ENCODE measurements at regions not wholly inside any gene's neighbourhood (a gene's known extent, or its start where the extent isn't known, plus 50 kb on each side); places are given as distances from the start of the nearest gene placed in this dataset.

DNA sequence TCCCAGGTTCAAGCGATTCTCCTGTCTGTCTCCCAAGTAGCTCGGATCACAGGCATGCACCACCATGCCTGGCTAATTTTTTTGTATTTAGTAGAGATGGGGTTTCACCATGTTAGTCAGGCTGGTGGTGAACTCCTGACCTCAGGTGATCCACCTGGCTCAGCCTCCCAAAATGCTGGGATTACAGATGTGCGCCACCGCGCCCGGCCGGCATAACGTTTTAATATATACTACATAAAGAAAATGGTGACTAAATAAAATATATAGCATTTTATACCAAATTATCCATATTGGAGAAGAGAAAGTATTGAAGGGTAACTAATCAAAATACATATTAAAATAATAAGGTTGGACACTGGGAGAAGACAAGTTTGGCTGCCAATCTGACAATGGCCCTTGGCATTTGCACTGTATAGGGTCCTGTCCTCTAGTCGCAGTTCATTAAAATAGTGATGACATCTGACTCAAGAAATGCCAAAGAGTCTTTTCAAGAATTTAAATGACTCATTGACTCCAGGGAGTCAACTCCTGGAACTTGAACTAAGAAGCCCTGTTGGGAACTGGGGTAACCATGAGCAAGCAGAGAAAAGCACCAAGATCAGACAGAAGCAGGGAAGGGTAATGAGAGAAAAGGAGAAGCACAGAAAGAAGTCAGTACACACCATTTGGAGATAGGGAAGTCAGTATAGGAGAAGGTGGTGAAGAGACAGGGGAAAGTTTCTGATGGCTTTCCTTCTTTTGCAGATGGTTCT, 91.1 kb downstream of the CH25H start:
- 93 to 94% methylated on average over 9 of the region's 9 CpGs for WGBS, 2 donors
- Histone ChIP-seq H3K27me3 (no peaks in the 10 kb centered on the region), H3K9me3 (no peaks in the 10 kb centered on the region), H3K4me1 (no peaks in the 10 kb centered on the region), H3K4me3 (replicated peaks in 1 of 3) (no peak overlapping the region), H3K27ac (no peak overlapping the region), H3K36me3 (no peaks in the 10 kb centered on the region)
- intact Hi-C loops (cut with DNase I), result no loop called here
- no peak for TF ChIP-seq POLR2A (IDR thresholded peaks at IDR 0.05)
- TF ChIP-seq, protein P1, sequence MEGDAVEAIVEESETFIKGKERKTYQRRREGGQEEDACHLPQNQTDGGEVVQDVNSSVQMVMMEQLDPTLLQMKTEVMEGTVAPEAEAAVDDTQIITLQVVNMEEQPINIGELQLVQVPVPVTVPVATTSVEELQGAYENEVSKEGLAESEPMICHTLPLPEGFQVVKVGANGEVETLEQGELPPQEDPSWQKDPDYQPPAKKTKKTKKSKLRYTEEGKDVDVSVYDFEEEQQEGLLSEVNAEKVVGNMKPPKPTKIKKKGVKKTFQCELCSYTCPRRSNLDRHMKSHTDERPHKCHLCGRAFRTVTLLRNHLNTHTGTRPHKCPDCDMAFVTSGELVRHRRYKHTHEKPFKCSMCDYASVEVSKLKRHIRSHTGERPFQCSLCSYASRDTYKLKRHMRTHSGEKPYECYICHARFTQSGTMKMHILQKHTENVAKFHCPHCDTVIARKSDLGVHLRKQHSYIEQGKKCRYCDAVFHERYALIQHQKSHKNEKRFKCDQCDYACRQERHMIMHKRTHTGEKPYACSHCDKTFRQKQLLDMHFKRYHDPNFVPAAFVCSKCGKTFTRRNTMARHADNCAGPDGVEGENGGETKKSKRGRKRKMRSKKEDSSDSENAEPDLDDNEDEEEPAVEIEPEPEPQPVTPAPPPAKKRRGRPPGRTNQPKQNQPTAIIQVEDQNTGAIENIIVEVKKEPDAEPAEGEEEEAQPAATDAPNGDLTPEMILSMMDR (IDR thresholded peaks at IDR 0.05), result no peak
- DNase-seq, result no peak

DNA sequence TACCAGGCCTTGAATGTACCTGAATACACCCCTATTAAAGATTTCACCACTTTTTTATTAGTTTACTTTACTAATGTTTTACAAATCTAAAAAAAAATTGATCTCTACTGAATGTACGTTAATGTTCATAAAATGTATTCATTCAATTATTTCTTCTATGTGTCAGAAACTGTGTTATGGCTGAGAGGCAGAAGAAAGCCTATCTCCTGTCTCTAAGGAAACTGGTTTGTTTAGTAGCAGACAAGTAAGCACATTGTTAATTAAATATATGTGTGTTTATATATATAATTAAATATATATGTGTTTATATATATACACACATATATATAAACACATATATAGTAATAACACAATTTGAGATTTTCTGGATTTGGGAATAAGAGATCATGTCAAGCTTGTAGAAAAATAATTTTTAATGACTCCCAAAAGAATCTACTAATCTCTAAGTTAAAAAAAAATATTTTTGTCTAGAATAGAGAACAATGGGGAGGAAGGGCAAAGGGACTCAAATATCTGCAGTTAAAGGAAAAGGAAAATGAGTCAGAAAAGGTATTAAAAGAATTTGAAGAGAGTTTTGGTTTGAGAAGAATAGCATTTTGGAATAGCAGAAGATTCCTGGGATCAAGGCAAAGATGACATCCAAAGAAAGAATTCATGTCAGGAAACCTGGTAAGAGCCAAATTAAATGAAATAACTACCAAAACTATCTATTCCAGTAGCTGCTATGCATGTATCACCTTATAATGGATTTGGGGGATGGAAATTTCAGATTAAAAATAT, 92.1 kb downstream of the CH25H start:
- TF ChIP-seq, protein P1 (IDR thresholded peaks at IDR 0.05), result no peak
- TF ChIP-seq POLR2A (IDR thresholded peaks at IDR 0.05), result no peak
- Histone ChIP-seq H3K27ac (no peak overlapping the region), H3K27me3 (no peaks in the 10 kb centered on the region), H3K4me3 (replicated peaks in 1 of 3) (no peak overlapping the region), H3K9me3 (no peaks in the 10 kb centered on the region), H3K36me3 (no peaks in the 10 kb centered on the region), H3K4me1 (no peaks in the 10 kb centered on the region)
- 88 to 89% methylated on average over 1 of the region's 1 CpG for WGBS, 2 donors
- DNase-seq, result no peak
- intact Hi-C loops (cut with DNase I), result no loop called here

GRCh38 chr10:89102735-89103134, 104.4 kb downstream of the CH25H start:
- no peak overlapping the region for H3K4me3 ChIP-seq (replicated peaks in 1 of 3)
- intact Hi-C loops (cut with DNase I), result no loop called here
- no peaks in the 10 kb centered on the region for H3K4me1 ChIP-seq
- no peak for TF ChIP-seq POLR2A (IDR thresholded peaks at IDR 0.05)
- TF ChIP-seq, protein P1 (IDR thresholded peaks at IDR 0.05), result no peak
- H3K27me3 ChIP-seq, result no peaks in the 10 kb centered on the region
- no peaks in the 10 kb centered on the region for H3K36me3 ChIP-seq
- H3K27ac ChIP-seq, result no peak overlapping the region
- 80 to 82% methylated on average over 3 of the region's 3 CpGs for WGBS, 2 donors
- no peaks in the 10 kb centered on the region for H3K9me3 ChIP-seq
- no peak for DNase-seq

- no peaks in the 10 kb centered on the region for H3K36me3 ChIP-seq
- TF ChIP-seq POLR2A (IDR thresholded peaks at IDR 0.05), result no peak
- TF ChIP-seq, protein P1 (IDR thresholded peaks at IDR 0.05), result no peak
- H3K27ac ChIP-seq, result no peak overlapping the region
- no peak overlapping the region for H3K4me3 ChIP-seq (replicated peaks in 1 of 3)
- intact Hi-C loops (cut with DNase I), result no loop called here
- DNase-seq, result no peak
- no peaks in the 10 kb centered on the region for H3K27me3 ChIP-seq
- H3K4me1 ChIP-seq, result no peaks in the 10 kb centered on the region
- no peaks in the 10 kb centered on the region for H3K9me3 ChIP-seq
- WGBS, 2 donors, result 88% methylated on average over 4 of the region's 4 CpGs
These were observed 105.2 kb downstream of the CH25H start for GRCh38 chr10:89101943-89102342.

DNA sequence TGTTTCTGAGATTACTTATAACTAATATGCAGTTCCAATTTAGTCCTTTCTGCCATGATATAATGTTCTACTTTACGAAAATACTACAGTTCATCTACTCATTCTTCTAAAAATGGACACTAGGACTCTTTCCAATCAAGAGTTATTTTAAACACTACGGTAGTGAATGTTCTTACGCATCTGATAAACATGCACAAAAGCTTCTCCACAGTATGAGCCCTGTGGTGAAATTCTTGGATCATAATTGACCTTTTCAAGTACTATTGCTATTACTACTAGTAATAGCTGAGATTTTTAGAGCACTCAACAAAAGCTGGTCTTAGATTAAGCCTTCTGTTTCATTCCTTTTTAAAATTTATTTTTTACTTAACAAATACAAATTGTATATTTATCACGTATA, 106.4 kb downstream of the CH25H start:
- WGBS, 2 donors, result 78 to 87% methylated on average over 4 of the region's 4 CpGs
- DNase-seq, result no peak
- Histone ChIP-seq H3K27me3 (no peaks in the 10 kb centered on the region), H3K4me1 (no peaks in the 10 kb centered on the region), H3K9me3 (no peaks in the 10 kb centered on the region), H3K36me3 (no peaks in the 10 kb centered on the region), H3K4me3 (replicated peaks in 1 of 3) (no peak overlapping the region), H3K27ac (no peak overlapping the region)
- TF ChIP-seq POLR2A (IDR thresholded peaks at IDR 0.05), result no peak
- TF ChIP-seq, protein P1 (IDR thresholded peaks at IDR 0.05), result no peak
- intact Hi-C loops (cut with DNase I), result no loop called here
